Right cardiac atrium (tissue), 5 donors: ENCODE measurements at regions not wholly inside any gene's neighbourhood (a gene's known extent, or its start where the extent isn't known, plus 50 kb on each side); places are given as distances from the start of the nearest gene placed in this dataset.
"Not testable (repeated sequence)": the region's sequence is repeated elsewhere in the genome, so short reads cannot be mapped to it uniquely, and the experiment has no call there.

Experiments used
- ATAC-seq, 2 donors: fragments of 200-7000 bp; cut with Tn5 transposase; one replicate each; pipeline versions ENCODE4 v1.8.0 to v1.9.1; 2020; ENCODE audit warnings: moderate library complexity in 2 of 2, mild to moderate bottlenecking in 1 of 2
- DNase-seq, 3 donors: peaks; one replicate each; pipeline ENCODE4 v3.0.0-alpha.2; 2020
- H3K27ac ChIP-seq: one replicate; pipeline ENCODE4 v1.5.1; 2013; ENCODE audit warnings: mild to moderate bottlenecking, low read length, control low read depth, moderate library complexity
- H3K27me3 ChIP-seq: one replicate; pipeline ENCODE4 v1.6.1; 2013; ENCODE audit not compliant: control insufficient read depth, insufficient read depth
- H3K4me1 ChIP-seq: one replicate; pipeline ENCODE4 v1.6.1; 2013; ENCODE audit warnings: low read length; ENCODE audit not compliant: control insufficient read depth, insufficient read depth
- H3K4me3 ChIP-seq: one replicate; pipeline ENCODE4 v1.5.1; 2013; ENCODE audit warnings: low read length, control low read depth
- H3K9me3 ChIP-seq: one replicate; pipeline ENCODE4 v1.6.1; 2013; ENCODE audit warnings: low read length; ENCODE audit not compliant: control insufficient read depth
- WGBS: extraction: QIAGEN DNeasy Blood & Tissue Kit; methylation state at CpG from one replicate; pipeline ENCODE4 v1.1.7; 2013; 5-methylcytosine and 5-hydroxymethylcytosine counted together
- intact Hi-C, 4 donors: fragments of 100-400 bp; cut with DNase I; formaldehyde crosslinking; loops; one replicate each; pipeline versions ENCODE4 v1.11.0 to v1.14.0; 2022 to 2023
- donor health status: healthy with polysubstance abuse.
- donor health status: DM: no; HTN: yes; CAD: no.
- donor health status: DM: no; HTN: no; CAD: no.
- donor health status: DM: no; HTN: yes; CAD: no; lungs with severe emphysema.
- donor health status: DM: yes; HTN: yes; CAD: no.

GRCh38 chr9:40999952-41000700, 128.4 kb downstream of the FOXD4L6 start:
- DNase-seq, H3K9me3 ChIP-seq, H3K27ac ChIP-seq, ATAC-seq, intact Hi-C loops, H3K4me1 ChIP-seq, H3K4me3 ChIP-seq, H3K27me3 ChIP-seq: not testable (repeated sequence)
- 62% methylated on average over 8 of the region's 8 CpGs for WGBS

GRCh38 chr9:40995490-40995889, 133.0 kb downstream of the FOXD4L6 start:
- H3K9me3 ChIP-seq, ATAC-seq, H3K4me3 ChIP-seq, H3K4me1 ChIP-seq, H3K27ac ChIP-seq, intact Hi-C loops, H3K27me3 ChIP-seq: not testable (repeated sequence)
- 83% methylated on average over 4 of the region's 4 CpGs for whole genome bisulfite sequencing
- DNase-seq: peak in 1 of 3 donors; percentile 43

- H3K4me3 ChIP-seq, H3K9me3 ChIP-seq, H3K27ac ChIP-seq, intact Hi-C loops, DNase-seq, ATAC-seq, H3K4me1 ChIP-seq, H3K27me3 ChIP-seq: not testable (repeated sequence)
- WGBS: 60% methylated on average over 2 of the region's 2 CpGs
These were observed 134.6 kb downstream of the FOXD4L6 start for GRCh38 chr9:40993842-40994241.

GRCh38 chr9:40993375-40993774, 135.1 kb downstream of the FOXD4L6 start:
- H3K4me3 ChIP-seq, ATAC-seq, intact Hi-C loops, H3K4me1 ChIP-seq, DNase-seq, H3K27me3 ChIP-seq, H3K27ac ChIP-seq, H3K9me3 ChIP-seq: not testable (repeated sequence)
- 92% methylated on average over 3 of the region's 4 CpGs for WGBS

GRCh38 chr9:40992472-40992821, 136.0 kb downstream of the FOXD4L6 start:
- Histone ChIP-seq H3K4me3 (peak overlapping the region; percentile 61), H3K27ac (peak overlapping the region; percentile 83)
- DNase-seq: peak; percentile 74 to 90 (median 89)
- WGBS: 12% methylated on average over 25 of the region's 25 CpGs
- peak; percentile 43 to 72 for ATAC-seq
- H3K27me3 ChIP-seq, intact Hi-C loops, H3K4me1 ChIP-seq, H3K9me3 ChIP-seq: not testable (repeated sequence)

- H3K9me3 ChIP-seq, H3K4me1 ChIP-seq, H3K27me3 ChIP-seq, intact Hi-C loops: not testable (repeated sequence)
- DNase-seq: peak; percentile 96 to 99 (median 98)
- 12% methylated on average over 54 of the region's 54 CpGs for WGBS
- peak; percentile 100 for ATAC-seq
- Histone ChIP-seq H3K27ac (peak overlapping the region; percentile 93), H3K4me3 (peak overlapping the region; percentile 62)
These were observed 136.6 kb downstream of the FOXD4L6 start for GRCh38 chr9:40991741-40992471.

- ATAC-seq, H3K27me3 ChIP-seq, DNase-seq, intact Hi-C loops, H3K4me1 ChIP-seq, H3K9me3 ChIP-seq: not testable (repeated sequence)
- 61% methylated on average over 20 of the region's 20 CpGs for WGBS
- peak overlapping the region; percentile 93 for H3K27ac ChIP-seq
- peak overlapping the region; percentile 62 for H3K4me3 ChIP-seq
These were observed 137.3 kb downstream of the FOXD4L6 start for GRCh38 chr9:40991100-40991740.

- H3K9me3 ChIP-seq, H3K27me3 ChIP-seq, H3K4me3 ChIP-seq, intact Hi-C loops, H3K27ac ChIP-seq, H3K4me1 ChIP-seq, ATAC-seq, DNase-seq: not testable (repeated sequence)
- 70% methylated on average over 2 of the region's 2 CpGs for WGBS
These were observed 142.1 kb downstream of the FOXD4L6 start for GRCh38 chr9:40986332-40986731.

GRCh38 chr9:40975351-40975750, 153.1 kb downstream of the FOXD4L6 start:
- H3K9me3 ChIP-seq, H3K4me1 ChIP-seq, intact Hi-C loops, H3K27ac ChIP-seq, ATAC-seq, H3K27me3 ChIP-seq, DNase-seq, H3K4me3 ChIP-seq: not testable (repeated sequence)
- WGBS: 82% methylated on average over 17 of the region's 17 CpGs

- ATAC-seq, H3K4me1 ChIP-seq, H3K27ac ChIP-seq, intact Hi-C loops, H3K4me3 ChIP-seq, H3K9me3 ChIP-seq, H3K27me3 ChIP-seq: not testable (repeated sequence)
- 80% methylated on average over 10 of the region's 10 CpGs for WGBS
- DNase-seq: peak in 1 of 3 donors; percentile 41
These were observed 153.6 kb downstream of the FOXD4L6 start for GRCh38 chr9:40974912-40975311.

- DNase-seq, ATAC-seq, H3K9me3 ChIP-seq, H3K27me3 ChIP-seq, intact Hi-C loops, H3K4me3 ChIP-seq, H3K27ac ChIP-seq, H3K4me1 ChIP-seq: not testable (repeated sequence)
- 54% methylated on average over 3 of the region's 3 CpGs for WGBS
These were observed 156.7 kb downstream of the FOXD4L6 start for GRCh38 chr9:40971773-40972172.
